Type B pancreatic cell (in vitro differentiated cells): ENCODE measurements at regions not wholly inside any gene's neighbourhood (a gene's known extent, or its start where the extent isn't known, plus 50 kb on each side); places are given as distances from the start of the nearest gene placed in this dataset.

Experiments
- DNase-seq: peaks from one replicate; pipeline ENCODE4 v3.0.0; 2021; ENCODE audit warnings: mixed read lengths; ENCODE audit not compliant: unreplicated experiment; ENCODE audit errors: extremely low spot score
- H3K27ac Mint-ChIP-seq: 2 replicates; pipeline ENCODE4 v1.8.0; 2021; ENCODE audit warnings: mild to moderate bottlenecking, mixed read lengths
- H3K27me3 Mint-ChIP-seq: 2 replicates; pipeline ENCODE4 v1.8.0; 2021; ENCODE audit warnings: mixed read lengths
- H3K36me3 Mint-ChIP-seq: 2 replicates; pipeline ENCODE4 v1.8.0; 2021; ENCODE audit warnings: mixed read lengths
- H3K4me1 Mint-ChIP-seq: one replicate; pipeline ENCODE4 v1.8.0; 2021; ENCODE audit warnings: mixed read lengths; ENCODE audit not compliant: unreplicated experiment
- H3K4me3 Mint-ChIP-seq: 2 replicates; pipeline ENCODE4 v1.8.0; 2021; ENCODE audit warnings: mild to moderate bottlenecking, mixed read lengths
- H3K9me3 Mint-ChIP-seq: 2 replicates; pipeline ENCODE4 v1.8.0; 2021; ENCODE audit warnings: mixed read lengths
- CTCF ChIP-seq: fragments of 200-600 bp; sonication (generic); conservative IDR thresholded peaks from 2 replicates; pipeline ENCODE4 v1.5.0; 2021; ENCODE audit warnings: antibody characterized with exemption, mild to moderate bottlenecking

GRCh38 chr9:78663369-78663768 lies 366.4 kb downstream of the PSAT1 start:
- H3K9me3 Mint-ChIP-seq = peaks cover 5% of the 10 kb centered on the region
- no peak overlapping the region for H3K4me3 Mint-ChIP-seq
- H3K27ac Mint-ChIP-seq = no peak overlapping the region
- H3K27me3 Mint-ChIP-seq = peaks cover 23% of the 10 kb centered on the region
- H3K4me1 Mint-ChIP-seq = no peaks in the 10 kb centered on the region
- DNase-seq = no peak
- no peaks in the 10 kb centered on the region for H3K36me3 Mint-ChIP-seq
- TF ChIP-seq CTCF = no peak

- DNase-seq = no peak
- TF ChIP-seq CTCF = no peak
- Mint-ChIP-seq H3K4me1 (no peaks in the 10 kb centered on the region), H3K4me3 (no peak overlapping the region), H3K27ac (no peak overlapping the region), H3K36me3 (no peaks in the 10 kb centered on the region), H3K9me3 (peaks cover 5% of the 10 kb centered on the region), H3K27me3 (peaks cover 21% of the 10 kb centered on the region)
These were observed 367.4 kb downstream of the PSAT1 start for GRCh38 chr9:78664370-78664769.

- no peak overlapping the region for H3K4me3 Mint-ChIP-seq
- TF ChIP-seq CTCF = no peak
- peaks cover 10% of the 10 kb centered on the region for H3K9me3 Mint-ChIP-seq
- DNase-seq = no peak
- peak overlapping the region; percentile 29 for H3K27ac Mint-ChIP-seq
- peaks cover 8% of the 10 kb centered on the region for H3K4me1 Mint-ChIP-seq
- no peaks in the 10 kb centered on the region for H3K36me3 Mint-ChIP-seq
- H3K27me3 Mint-ChIP-seq = peaks cover 9% of the 10 kb centered on the region
These were observed 370.0 kb downstream of the PSAT1 start for GRCh38 chr9:78666818-78667414.

GRCh38 chr9:78668148-78668832 lies 371.4 kb downstream of the PSAT1 start:
- no peaks in the 10 kb centered on the region for H3K36me3 Mint-ChIP-seq
- H3K4me1 Mint-ChIP-seq = peaks cover 13% of the 10 kb centered on the region
- no peak overlapping the region for H3K4me3 Mint-ChIP-seq
- peaks cover 10% of the 10 kb centered on the region for H3K9me3 Mint-ChIP-seq
- no peak for TF ChIP-seq CTCF
- no peak overlapping the region for H3K27ac Mint-ChIP-seq
- peaks cover 4% of the 10 kb centered on the region for H3K27me3 Mint-ChIP-seq
- no peak for DNase-seq

- H3K9me3 Mint-ChIP-seq = peaks cover 10% of the 10 kb centered on the region
- no peaks in the 10 kb centered on the region for H3K36me3 Mint-ChIP-seq
- DNase-seq = no peak
- no peak for TF ChIP-seq CTCF
- no peak overlapping the region for H3K27ac Mint-ChIP-seq
- no peak overlapping the region for H3K4me3 Mint-ChIP-seq
- H3K27me3 Mint-ChIP-seq = peaks cover 4% of the 10 kb centered on the region
- H3K4me1 Mint-ChIP-seq = peaks cover 13% of the 10 kb centered on the region
These were observed 372.7 kb downstream of the PSAT1 start for GRCh38 chr9:78669591-78669990.
